ENCODE measurements at regions not wholly inside any gene's neighbourhood (a gene's known extent, or its start where the extent isn't known, plus 50 kb on each side); places are given as distances from the start of the nearest gene placed in this dataset.

- TF ChIP-seq CTCF (IDR thresholded peaks at IDR 0.05) (no peak), EZH2 (IDR thresholded peaks at IDR 0.05; ENCODE audit: borderline replicate concordance, insufficient read depth, low read depth, low read length, poor library complexity, severe bottlenecking) (no peak)
These were observed 221.6 kb downstream of the RPS24 start for GRCh38 chr10:78255214-78255613.
